ENCODE measurements at regions not wholly inside any gene's neighbourhood (a gene's known extent, or its start where the extent isn't known, plus 50 kb on each side); places are given as distances from the start of the nearest gene placed in this dataset.
A peak's percentile ranks its signal among the peaks of the same experiment; 100 is the strongest.
"Not testable (repeated sequence)": the region's sequence is repeated elsewhere in the genome, so short reads cannot be mapped to it uniquely, and the experiment has no call there.

GRCh38 chr4:116536024-116536423, 549.4 kb downstream of the TRAM1L1 start:
- DNase-seq = not testable (repeated sequence)

GRCh38 chr4:116531870-116532269, 553.5 kb downstream of the TRAM1L1 start:
- DNase-seq = peak; percentile 82

GRCh38 chr4:116531026-116531425, 554.4 kb downstream of the TRAM1L1 start:
- DNase-seq = no peak

- no peak for DNase-seq
These were observed 555.3 kb downstream of the TRAM1L1 start for GRCh38 chr4:116530048-116530447.

GRCh38 chr4:116529129-116529528, 556.2 kb downstream of the TRAM1L1 start:
- DNase-seq = no peak

- no peak for DNase-seq
These were observed 562.5 kb downstream of the TRAM1L1 start for GRCh38 chr4:116522922-116523321.

- DNase-seq = no peak
These were observed 564.5 kb downstream of the TRAM1L1 start for GRCh38 chr4:116520886-116521285.

- DNase-seq = no peak
These were observed 568.7 kb downstream of the TRAM1L1 start for GRCh38 chr4:116516711-116517110.

GRCh38 chr4:116515959-116516358, 569.4 kb downstream of the TRAM1L1 start:
- DNase-seq = no peak

- no peak for DNase-seq
These were observed 572.8 kb downstream of the TRAM1L1 start for GRCh38 chr4:116512552-116512951.

GRCh38 chr4:116501954-116502353, 583.4 kb downstream of the TRAM1L1 start:
- DNase-seq = no peak

- no peak for DNase-seq
These were observed 585.2 kb downstream of the TRAM1L1 start for GRCh38 chr4:116500225-116500624.

GRCh38 chr4:116489739-116490138, 595.6 kb downstream of the TRAM1L1 start:
- DNase-seq = no peak

GRCh38 chr4:116486401-116486800, 599.0 kb downstream of the TRAM1L1 start:
- no peak for DNase-seq

- no peak for DNase-seq
These were observed 604.8 kb downstream of the TRAM1L1 start for GRCh38 chr4:116480546-116480945.

- no peak for DNase-seq
These were observed 607.0 kb downstream of the TRAM1L1 start for GRCh38 chr4:116478343-116478742.

- DNase-seq = no peak
These were observed 615.8 kb downstream of the TRAM1L1 start for GRCh38 chr4:116469582-116469981.

GRCh38 chr4:116453127-116453526, 632.2 kb downstream of the TRAM1L1 start:
- DNase-seq = no peak

- DNase-seq = no peak
These were observed 635.6 kb downstream of the TRAM1L1 start for GRCh38 chr4:116449764-116450163.

- no peak for DNase-seq
These were observed 641.3 kb downstream of the TRAM1L1 start for GRCh38 chr4:116444117-116444516.

- DNase-seq = no peak
These were observed 646.2 kb downstream of the TRAM1L1 start for GRCh38 chr4:116438981-116439729.

GRCh38 chr4:116438417-116438816, 647.0 kb downstream of the TRAM1L1 start:
- DNase-seq = no peak

- no peak for DNase-seq
These were observed 657.7 kb downstream of the TRAM1L1 start for GRCh38 chr4:116427666-116428065.

- DNase-seq = no peak
These were observed 672.2 kb downstream of the TRAM1L1 start for GRCh38 chr4:116413222-116413621.

GRCh38 chr4:116401293-116401692, 684.1 kb downstream of the TRAM1L1 start:
- DNase-seq = no peak
